ENCODE measurements at regions not wholly inside any gene's neighbourhood (a gene's known extent, or its start where the extent isn't known, plus 50 kb on each side); places are given as distances from the start of the nearest gene placed in this dataset.

- no peaks in the 10 kb centered on the region for H3K4me1 ChIP-seq
- TF ChIP-seq POLR2A (IDR thresholded peaks at IDR 0.05): no peak
- no peak for TF ChIP-seq CTCF (IDR thresholded peaks at IDR 0.05)
- H3K27ac ChIP-seq: no peak overlapping the region
- intact Hi-C loops (cut with DNase I): no loop called here
- H3K27me3 ChIP-seq: no peaks in the 10 kb centered on the region
- H3K4me3 ChIP-seq: no peak overlapping the region
- no peaks in the 10 kb centered on the region for H3K36me3 ChIP-seq
- DNase-seq (no peak), ATAC-seq (no peak)
- 29% methylated on average over 6 of the region's 6 CpGs for WGBS (ENCODE audit: insufficient coverage, low coverage, low lambda C conversion rate, missing lambda C conversion rate)
- H3K9me3 ChIP-seq: no peaks in the 10 kb centered on the region
Observed at GRCh38 chr14:51780741-51781140, 79.7 kb upstream of the GNG2 start.

GRCh38 chr14:51781381-51781780 lies 79.0 kb upstream of the GNG2 start:
- Histone ChIP-seq H3K9me3 (peaks cover 0 to 2% (median 0%) of the 10 kb centered on the region in 4 donors), H3K4me1 (no peaks in the 10 kb centered on the region), H3K27ac (no peak overlapping the region), H3K27me3 (no peaks in the 10 kb centered on the region), H3K36me3 (no peaks in the 10 kb centered on the region), H3K4me3 (no peak overlapping the region)
- WGBS (ENCODE audit: insufficient coverage, low coverage, low lambda C conversion rate, missing lambda C conversion rate): 43% methylated on average over 7 of the region's 7 CpGs
- TF ChIP-seq CTCF (IDR thresholded peaks at IDR 0.05) (no peak), POLR2A (IDR thresholded peaks at IDR 0.05) (no peak)
- ATAC-seq (no peak), DNase-seq (no peak)
- intact Hi-C loops (cut with DNase I): no loop called here

GRCh38 chr14:51782435-51782834 lies 78.0 kb upstream of the GNG2 start:
- H3K27ac ChIP-seq: no peak overlapping the region
- peaks cover 0 to 2% (median 0%) of the 10 kb centered on the region in 4 donors for H3K9me3 ChIP-seq
- H3K36me3 ChIP-seq: no peaks in the 10 kb centered on the region
- TF ChIP-seq POLR2A (IDR thresholded peaks at IDR 0.05) (no peak), CTCF (IDR thresholded peaks at IDR 0.05) (no peak)
- no peaks in the 10 kb centered on the region for H3K4me1 ChIP-seq
- ATAC-seq (no peak), DNase-seq (no peak)
- no peak overlapping the region for H3K4me3 ChIP-seq
- intact Hi-C loops (cut with DNase I): no loop called here
- 53% methylated on average over 4 of the region's 4 CpGs for WGBS (ENCODE audit: insufficient coverage, low coverage, low lambda C conversion rate, missing lambda C conversion rate)
- no peaks in the 10 kb centered on the region for H3K27me3 ChIP-seq

GRCh38 chr14:51783765-51784164 lies 76.6 kb upstream of the GNG2 start:
- no peak for DNase-seq
- no peaks in the 10 kb centered on the region for H3K4me1 ChIP-seq
- no peaks in the 10 kb centered on the region for H3K36me3 ChIP-seq
- 7% methylated on average over 4 of the region's 4 CpGs for WGBS (ENCODE audit: insufficient coverage, low coverage, low lambda C conversion rate, missing lambda C conversion rate)
- no peak overlapping the region for H3K4me3 ChIP-seq
- no peaks in the 10 kb centered on the region for H3K27me3 ChIP-seq
- TF ChIP-seq CTCF (IDR thresholded peaks at IDR 0.05): no peak
- no peak for TF ChIP-seq POLR2A (IDR thresholded peaks at IDR 0.05)
- intact Hi-C loops (cut with DNase I): no loop called here
- ATAC-seq: peak in 2 of 4 donors; percentile 51 to 70
- no peak overlapping the region for H3K27ac ChIP-seq
- H3K9me3 ChIP-seq: peaks cover 0 to 2% (median 0%) of the 10 kb centered on the region in 4 donors

GRCh38 chr14:51784466-51784865 lies 75.9 kb upstream of the GNG2 start:
- Histone ChIP-seq H3K9me3 (peaks cover 0 to 2% (median 0%) of the 10 kb centered on the region in 4 donors), H3K4me1 (no peaks in the 10 kb centered on the region), H3K27ac (no peak overlapping the region), H3K36me3 (no peaks in the 10 kb centered on the region), H3K27me3 (no peaks in the 10 kb centered on the region), H3K4me3 (no peak overlapping the region)
- intact Hi-C loops (cut with DNase I): no loop called here
- TF ChIP-seq CTCF (IDR thresholded peaks at IDR 0.05): no peak
- no peak for ATAC-seq
- no peak for DNase-seq

Data from right lobe of liver (tissue), 6 donors.